HG03520 (cell line): ENCODE measurements at regions not wholly inside any gene's neighbourhood (a gene's known extent, or its start where the extent isn't known, plus 50 kb on each side); places are given as distances from the start of the nearest gene placed in this dataset.
"Not testable (repeated sequence)": the region's sequence is repeated elsewhere in the genome, so short reads cannot be mapped to it uniquely, and the experiment has no call there.

Experiments used
- ATAC-seq: cut with Tn5 transposase; IDR thresholded peaks from one replicate; pipeline ENCODE4 v1.9.1; 2021; ENCODE audit warnings: mild to moderate bottlenecking, moderate library complexity; ENCODE audit not compliant: unreplicated experiment

- ATAC-seq, result no peak
Observed at GRCh38 chr18:46179306-46179705, 75.1 kb downstream of the HAUS1 start.

DNA sequence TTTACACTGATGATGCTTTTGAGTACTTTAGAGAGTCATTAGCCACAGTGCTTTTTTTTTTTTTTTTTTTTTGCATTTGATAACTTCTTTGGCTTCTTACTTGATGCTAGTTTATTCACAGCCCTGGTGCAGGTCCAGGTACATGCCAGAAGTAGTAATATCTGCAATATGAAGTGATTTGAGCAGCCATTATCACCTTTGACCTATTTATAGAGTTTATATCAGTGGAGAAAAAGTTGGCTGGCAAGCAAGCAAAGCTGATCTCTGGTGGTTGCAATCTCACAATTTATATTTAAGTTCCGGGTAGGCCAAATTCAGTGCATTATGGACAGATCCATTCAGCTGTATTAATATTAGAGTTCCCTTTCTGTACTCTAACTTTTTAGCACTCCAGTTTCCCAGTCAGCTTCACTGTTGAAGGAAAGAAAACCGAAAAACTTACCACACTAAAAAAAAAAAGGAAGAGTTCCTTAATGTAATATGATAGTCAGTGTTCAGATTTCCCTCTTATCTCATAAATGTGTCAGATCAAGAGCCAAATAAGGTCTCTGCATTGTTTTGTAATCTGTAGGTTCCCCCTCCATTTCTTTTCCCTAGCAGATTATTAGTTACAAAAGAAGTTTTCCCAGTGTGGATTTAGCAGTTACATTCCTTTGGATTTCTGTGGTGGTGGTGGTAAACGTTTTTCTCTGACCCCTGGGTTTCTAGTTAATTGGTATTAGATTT is 78.6 kb downstream of the HAUS1 start:
- no peak for ATAC-seq

GRCh38 chr18:46184296-46184695 is 80.1 kb downstream of the HAUS1 start:
- not testable (repeated sequence) for ATAC-seq

DNA sequence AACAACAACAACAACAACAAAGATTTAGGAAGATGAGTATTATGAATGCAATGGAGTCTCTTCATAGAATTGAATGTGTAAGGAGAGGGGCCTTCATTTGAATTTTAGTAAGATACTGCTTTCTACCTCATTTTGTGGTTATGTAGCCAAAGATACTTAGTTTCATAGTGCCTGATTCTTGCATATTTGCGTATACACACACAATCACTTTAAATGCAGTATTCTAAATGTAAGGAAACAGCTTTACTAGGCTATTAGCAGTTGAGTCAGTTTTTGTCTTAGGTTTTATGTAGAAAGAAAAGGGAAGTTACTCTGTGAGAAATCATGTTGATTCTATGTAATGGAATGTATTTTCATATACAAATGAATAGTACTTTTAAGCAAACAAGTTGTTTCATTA is 80.5 kb downstream of the HAUS1 start:
- ATAC-seq, result peak; percentile 48

GRCh38 chr18:46190667-46191066 is 86.5 kb downstream of the HAUS1 start:
- ATAC-seq, result no peak

GRCh38 chr18:46196627-46197243 is 92.5 kb downstream of the HAUS1 start:
- ATAC-seq, result no peak

DNA sequence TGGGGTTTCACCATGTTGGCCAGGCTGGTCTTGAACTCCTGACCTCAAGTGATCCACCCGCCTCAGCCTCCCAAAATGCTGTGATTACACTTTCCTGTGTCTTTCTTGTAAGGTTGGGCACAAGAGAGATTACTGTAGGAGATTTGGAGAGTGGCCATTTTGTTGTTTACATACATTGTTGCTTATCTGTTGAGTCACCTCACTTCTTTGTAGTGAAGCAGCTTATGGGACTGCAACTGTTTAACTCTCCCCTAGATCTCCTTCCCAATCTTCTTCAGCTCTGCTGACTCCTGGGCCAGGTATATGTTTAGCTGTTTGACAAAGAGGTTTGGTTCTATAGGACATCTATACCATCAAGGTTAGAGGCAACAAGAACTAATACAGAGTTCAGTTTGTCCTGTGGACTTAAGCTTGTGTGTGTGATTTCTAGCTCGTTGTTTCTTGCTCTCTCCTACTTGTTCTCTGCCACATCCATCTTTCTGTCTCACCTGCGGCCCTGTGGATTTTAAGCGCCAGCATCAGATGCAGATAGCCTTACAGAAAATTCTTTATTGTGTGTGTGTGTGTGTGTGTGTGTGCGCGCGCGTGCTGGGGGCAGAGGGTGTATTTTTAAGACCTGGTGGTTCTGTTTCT is 95.4 kb downstream of the HAUS1 start:
- ATAC-seq, result no peak

- ATAC-seq, result not testable (repeated sequence)
Observed at GRCh38 chr18:46200178-46201055, 96.2 kb downstream of the HAUS1 start.

- ATAC-seq, result no peak
Observed at GRCh38 chr18:46204143-46204542, 100.0 kb downstream of the HAUS1 start.

DNA sequence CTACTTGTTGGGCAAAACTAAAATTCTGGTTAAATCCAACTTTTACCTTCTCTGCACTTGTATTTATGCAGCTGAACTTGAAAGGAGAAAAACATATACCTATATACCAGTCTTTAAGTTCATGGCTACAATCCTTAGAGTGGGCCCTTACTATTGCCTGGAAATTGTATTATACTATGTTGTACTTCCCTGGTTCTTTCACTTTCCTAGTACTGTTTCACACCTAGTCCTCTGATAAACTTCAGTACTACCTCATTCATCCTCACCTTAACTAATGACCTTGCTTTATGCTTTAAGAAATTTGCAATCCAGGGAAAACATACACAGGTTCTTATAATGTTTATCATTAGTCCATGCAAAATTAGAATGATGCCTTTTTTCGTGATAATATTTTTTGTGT is 103.8 kb downstream of the HAUS1 start:
- no peak for ATAC-seq

DNA sequence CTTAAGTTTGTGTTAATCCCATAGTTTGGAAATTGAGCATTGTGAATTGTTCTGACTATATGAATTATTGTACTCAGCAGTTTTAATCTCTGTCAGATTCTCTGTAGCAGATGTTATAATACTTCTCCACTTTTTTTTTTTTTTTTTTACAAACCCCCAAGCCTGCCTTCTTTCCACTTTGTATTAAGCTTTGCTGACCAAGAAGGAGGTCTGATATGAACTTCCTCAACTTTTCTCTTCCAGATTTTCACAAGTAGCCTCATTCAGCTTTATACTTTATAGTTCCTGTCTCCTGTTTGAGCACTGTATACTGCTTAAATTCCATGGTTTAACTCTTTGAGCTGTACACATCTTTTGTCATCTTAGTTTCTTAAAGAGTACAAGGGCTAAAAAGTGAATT is 105.0 kb downstream of the HAUS1 start:
- no peak for ATAC-seq

DNA sequence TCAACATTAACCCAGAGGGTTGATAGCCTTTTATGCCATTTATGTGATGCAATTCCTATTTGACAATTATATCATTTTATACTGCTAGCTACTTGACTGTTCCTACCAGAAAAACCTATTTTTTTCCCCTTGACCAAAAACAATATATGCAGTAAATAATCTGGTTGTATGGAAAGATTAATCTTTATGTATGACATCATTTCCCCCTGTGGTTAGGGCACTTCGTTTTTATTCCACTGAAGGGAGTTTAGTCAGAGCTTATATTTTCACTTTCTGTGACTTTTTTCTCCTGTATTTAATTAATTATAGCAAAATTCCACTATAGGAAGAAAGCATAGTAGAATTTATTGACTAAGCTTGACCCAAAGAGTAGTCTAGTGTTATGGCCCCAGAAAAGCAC is 107.6 kb downstream of the HAUS1 start:
- ATAC-seq, result no peak

DNA sequence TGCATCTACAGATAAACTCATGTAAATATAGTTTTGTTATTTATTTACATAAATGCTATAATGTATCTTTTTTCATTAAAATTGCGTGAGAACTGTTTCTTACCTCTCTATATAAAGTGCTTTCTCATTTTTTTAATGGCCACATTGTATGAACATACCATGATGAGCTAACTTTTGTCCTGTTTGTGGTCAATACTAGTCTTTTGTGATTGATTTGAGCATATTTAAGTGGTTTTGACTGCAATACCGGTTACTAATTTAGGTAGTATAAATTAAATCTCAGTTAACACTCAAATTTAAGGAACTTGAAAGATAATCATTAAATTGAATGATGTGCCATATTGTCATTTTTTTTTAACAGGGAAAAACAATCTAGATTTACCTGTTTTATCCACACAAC is 108.2 kb downstream of the HAUS1 start:
- ATAC-seq, result no peak

GRCh38 chr18:46213295-46213694 is 109.1 kb downstream of the HAUS1 start:
- no peak for ATAC-seq

DNA sequence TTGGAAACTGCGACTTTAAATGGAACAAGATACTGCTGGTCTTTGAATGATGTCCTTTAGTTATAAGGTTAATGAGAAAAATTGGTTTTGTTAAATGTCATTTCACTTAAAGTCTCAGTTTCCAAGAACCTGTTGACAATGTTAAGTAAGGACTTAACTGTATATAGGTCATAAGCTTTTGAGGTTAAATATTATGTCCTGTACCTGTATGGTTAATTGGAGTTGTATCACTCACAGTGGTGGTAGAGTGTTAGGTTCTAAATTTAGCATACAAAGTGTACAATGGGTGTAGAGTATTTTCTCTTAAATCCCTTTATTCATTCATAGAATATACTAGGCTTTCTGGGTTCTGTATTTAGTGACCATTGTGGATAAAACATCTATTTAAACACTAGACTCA is 110.2 kb downstream of the HAUS1 start:
- no peak for ATAC-seq

- ATAC-seq, result no peak
Observed at GRCh38 chr18:46215902-46216723, 111.9 kb downstream of the HAUS1 start.

DNA sequence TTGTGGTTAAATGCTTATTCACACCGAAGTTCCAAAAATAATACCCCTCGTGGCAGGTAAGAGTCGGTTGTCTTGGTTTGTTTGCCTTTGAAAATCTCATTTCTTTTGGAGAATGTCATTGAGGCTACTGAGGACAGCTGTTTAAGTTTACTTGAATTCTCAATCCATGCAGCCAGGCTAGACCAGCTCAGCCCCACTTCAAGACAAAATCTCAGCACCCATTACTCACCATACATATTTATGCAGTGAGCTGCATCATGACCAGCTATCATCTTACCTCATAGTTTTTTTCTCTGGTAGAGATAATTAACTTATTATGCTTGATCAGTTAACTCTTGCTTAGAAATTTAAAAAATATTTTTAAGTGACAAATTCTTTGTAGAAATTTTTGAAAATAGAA is 115.9 kb downstream of the HAUS1 start:
- ATAC-seq, result no peak

DNA sequence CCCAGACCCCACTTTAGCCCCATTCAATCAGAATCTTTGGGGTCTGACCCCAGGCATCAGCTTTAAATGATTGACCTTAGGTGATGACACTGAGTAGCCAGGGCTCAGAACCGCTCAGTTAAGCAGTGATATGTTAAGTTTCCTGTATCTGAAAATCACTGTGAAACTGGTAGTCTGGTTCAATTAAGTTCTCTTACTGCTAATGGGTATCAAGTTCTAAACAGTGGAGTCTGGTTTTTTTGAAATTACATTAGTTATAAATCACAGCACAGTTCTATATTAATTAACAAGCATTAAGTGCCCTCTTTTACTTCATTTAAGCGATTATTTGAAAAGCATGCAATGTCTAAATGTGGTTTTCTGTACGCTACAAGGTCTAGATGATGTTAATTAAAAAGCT is 117.9 kb downstream of the HAUS1 start:
- ATAC-seq, result no peak

GRCh38 chr18:46222710-46223360 is 118.7 kb downstream of the HAUS1 start:
- ATAC-seq, result no peak

GRCh38 chr18:46224181-46224775 is 120.1 kb downstream of the HAUS1 start:
- no peak for ATAC-seq
